ENCODE measurements at regions not wholly inside any gene's neighbourhood (a gene's known extent, or its start where the extent isn't known, plus 50 kb on each side); places are given as distances from the start of the nearest gene placed in this dataset.

DNA sequence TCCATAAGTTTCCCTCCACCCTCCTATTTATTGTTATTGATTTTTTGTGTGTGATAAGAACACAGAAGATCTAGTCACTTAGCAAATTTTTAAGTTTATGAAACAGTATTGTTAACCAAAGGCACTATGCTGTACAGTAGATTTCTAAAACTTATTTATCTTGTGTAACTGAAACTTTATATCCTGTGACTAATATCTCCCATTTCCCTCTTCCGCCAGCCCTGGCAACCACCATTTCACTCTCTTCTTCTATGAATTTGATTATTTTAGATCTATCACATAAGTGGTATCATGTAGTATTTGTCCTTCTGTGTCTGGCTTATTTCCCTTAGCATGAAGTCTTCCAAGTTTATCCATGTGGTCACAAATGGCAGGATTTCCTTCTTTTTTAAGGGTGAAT lies 144.3 kb upstream of the INHBA start:
- in situ Hi-C loops (cut with MboI; ENCODE audit: low pct_unique_long_range_greater_than_20kb, low sequenced_read_pairs, unreplicated experiment) = no loop called here
- DNase-seq (ENCODE audit: low spot score) = no peak
- TF ChIP-seq, protein P1, sequence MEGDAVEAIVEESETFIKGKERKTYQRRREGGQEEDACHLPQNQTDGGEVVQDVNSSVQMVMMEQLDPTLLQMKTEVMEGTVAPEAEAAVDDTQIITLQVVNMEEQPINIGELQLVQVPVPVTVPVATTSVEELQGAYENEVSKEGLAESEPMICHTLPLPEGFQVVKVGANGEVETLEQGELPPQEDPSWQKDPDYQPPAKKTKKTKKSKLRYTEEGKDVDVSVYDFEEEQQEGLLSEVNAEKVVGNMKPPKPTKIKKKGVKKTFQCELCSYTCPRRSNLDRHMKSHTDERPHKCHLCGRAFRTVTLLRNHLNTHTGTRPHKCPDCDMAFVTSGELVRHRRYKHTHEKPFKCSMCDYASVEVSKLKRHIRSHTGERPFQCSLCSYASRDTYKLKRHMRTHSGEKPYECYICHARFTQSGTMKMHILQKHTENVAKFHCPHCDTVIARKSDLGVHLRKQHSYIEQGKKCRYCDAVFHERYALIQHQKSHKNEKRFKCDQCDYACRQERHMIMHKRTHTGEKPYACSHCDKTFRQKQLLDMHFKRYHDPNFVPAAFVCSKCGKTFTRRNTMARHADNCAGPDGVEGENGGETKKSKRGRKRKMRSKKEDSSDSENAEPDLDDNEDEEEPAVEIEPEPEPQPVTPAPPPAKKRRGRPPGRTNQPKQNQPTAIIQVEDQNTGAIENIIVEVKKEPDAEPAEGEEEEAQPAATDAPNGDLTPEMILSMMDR (IDR thresholded peaks at IDR 0.05; ENCODE audit: extremely low read depth, insufficient read depth, missing control alignments) = no peak

DNA sequence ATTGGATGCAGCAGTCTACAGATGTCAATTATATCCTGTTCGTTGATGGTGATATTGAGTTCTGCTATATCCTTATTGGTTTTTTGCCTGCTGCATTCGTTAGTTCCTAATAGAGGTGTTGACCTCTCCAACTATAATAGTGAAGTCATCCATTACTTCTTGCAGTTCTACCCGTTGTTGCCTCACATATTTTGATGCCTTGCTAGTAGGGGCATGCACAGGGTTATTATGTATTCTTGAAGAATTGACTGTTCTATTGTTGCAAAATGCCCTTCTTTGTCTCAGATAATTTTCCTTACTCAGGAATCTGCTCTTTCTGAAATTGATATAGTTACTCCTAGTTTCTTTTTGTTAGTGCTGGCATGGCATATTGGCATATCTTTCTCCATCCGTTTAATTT lies 140.1 kb upstream of the INHBA start:
- DNase-seq (ENCODE audit: low spot score) = no peak
- TF ChIP-seq, protein P1 (IDR thresholded peaks at IDR 0.05; ENCODE audit: extremely low read depth, insufficient read depth, missing control alignments) = no peak
- in situ Hi-C loops (cut with MboI; ENCODE audit: low pct_unique_long_range_greater_than_20kb, low sequenced_read_pairs, unreplicated experiment) = no loop called here

DNA sequence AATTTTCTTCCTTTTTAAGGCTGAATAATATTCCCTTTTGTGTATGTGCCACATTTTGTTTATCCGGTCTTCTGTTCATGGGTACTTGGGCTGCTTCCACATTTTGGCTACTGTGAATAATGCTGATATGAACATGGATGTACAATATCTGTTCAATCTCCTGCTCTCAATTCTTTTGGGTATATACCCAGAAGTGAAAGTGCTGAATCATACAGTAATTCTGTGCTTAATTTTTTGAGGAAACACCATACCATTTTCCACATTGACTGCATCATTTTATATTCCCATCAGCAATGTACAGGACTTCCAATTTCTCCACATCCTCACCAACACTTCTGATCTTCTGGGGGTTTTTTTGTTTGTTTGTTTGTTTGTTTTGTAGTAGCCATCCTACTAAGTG lies 135.0 kb upstream of the INHBA start:
- no peak for DNase-seq (ENCODE audit: low spot score)
- TF ChIP-seq, protein P1 (IDR thresholded peaks at IDR 0.05; ENCODE audit: extremely low read depth, insufficient read depth, missing control alignments) = no peak
- in situ Hi-C loops (cut with MboI; ENCODE audit: low pct_unique_long_range_greater_than_20kb, low sequenced_read_pairs, unreplicated experiment) = no loop called here

DNA sequence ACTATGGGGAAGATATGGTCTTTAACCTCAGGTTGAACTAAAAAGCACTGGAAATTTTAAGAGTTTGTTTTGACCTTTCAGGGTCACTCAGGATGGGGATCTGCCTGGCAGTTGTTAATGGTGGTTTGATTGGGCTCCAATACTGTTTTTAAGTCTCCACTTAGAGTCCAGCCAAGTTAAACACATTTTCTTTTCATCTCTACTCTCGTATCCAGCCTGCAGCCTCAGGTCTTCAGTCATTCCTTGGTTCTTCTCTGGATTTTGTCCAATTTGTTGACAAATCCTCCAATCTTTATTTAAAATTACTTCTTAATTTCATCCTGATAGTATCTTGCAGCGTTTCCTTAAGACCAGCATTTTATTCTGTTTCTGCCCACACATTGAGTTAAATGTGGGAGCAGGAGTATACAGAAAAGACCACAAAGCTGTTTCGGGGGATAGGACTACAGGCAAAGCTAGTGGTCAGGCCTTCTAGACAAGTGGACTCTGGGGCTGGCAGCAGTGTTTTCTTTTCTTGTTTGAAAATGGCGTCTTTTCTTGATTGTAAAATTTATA lies 133.2 kb upstream of the INHBA start:
- DNase-seq (ENCODE audit: low spot score) = no peak
- in situ Hi-C loops (cut with MboI; ENCODE audit: low pct_unique_long_range_greater_than_20kb, low sequenced_read_pairs, unreplicated experiment) = no loop called here
- TF ChIP-seq, protein P1 (IDR thresholded peaks at IDR 0.05; ENCODE audit: extremely low read depth, insufficient read depth, missing control alignments) = no peak

DNA sequence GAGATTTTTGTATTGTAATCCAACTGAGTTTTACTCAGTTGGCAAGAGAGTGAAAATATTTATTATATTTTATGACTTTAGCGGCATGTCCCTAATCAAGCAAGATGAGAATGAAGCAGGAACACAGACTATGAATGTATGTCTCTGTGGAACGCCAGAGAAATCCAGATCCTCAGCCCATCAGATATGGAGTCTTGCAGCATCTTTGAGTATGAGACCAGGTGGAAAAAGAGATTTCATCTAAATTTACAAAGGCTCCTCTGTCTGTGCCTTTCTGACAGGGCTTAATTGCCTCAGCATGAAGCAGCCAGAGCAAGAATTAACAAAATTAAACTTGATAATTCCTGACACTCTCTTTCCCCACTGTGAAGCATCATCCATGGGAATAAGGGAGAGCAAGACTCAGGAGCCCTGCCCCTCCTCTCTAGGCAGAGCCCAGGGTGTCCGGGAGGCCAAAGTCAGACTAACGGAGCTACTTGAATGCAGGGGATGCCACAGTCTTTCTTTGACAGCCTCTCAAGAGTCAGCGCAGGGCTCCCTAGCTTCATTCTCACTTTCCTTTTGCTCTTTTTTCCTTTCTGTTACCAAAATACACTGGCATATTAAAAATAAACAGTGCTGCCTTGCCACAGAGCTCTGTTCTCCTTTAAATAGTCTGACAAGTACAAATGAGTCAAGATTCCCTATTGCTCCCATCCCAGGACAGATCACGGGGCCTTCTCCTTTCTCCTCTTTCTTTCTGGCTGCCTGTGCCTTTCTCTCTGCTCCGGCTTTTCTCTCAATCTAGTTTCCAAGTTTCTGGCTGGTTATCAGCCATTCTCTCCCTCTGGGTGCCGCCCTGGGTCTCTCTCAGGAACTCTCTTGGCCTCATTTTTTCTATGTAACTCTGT lies 132.2 kb upstream of the INHBA start:
- in situ Hi-C loops (cut with MboI; ENCODE audit: low pct_unique_long_range_greater_than_20kb, low sequenced_read_pairs, unreplicated experiment) = no loop called here
- TF ChIP-seq, protein P1 (IDR thresholded peaks at IDR 0.05; ENCODE audit: extremely low read depth, insufficient read depth, missing control alignments) = no peak
- no peak for DNase-seq (ENCODE audit: low spot score)

DNA sequence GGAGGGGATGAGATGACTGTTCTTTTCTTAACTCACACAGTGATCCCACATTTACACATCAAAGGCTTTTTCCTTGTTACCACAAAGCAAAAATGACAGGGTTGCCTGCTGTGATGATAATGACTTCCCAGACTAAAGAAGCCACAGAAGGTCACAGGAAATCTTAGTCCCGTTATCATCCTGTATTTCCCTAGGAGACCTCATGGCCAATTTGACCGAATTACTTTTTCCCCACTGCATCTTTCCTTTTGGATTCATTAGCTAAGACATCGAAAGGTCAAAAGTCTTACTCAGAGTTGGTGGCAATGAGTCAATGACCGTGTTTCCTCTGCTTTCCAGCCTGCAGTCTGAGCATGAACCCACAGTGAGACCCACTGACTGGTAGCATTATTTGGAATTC lies 130.1 kb upstream of the INHBA start:
- DNase-seq (ENCODE audit: low spot score) = no peak
- in situ Hi-C loops (cut with MboI; ENCODE audit: low pct_unique_long_range_greater_than_20kb, low sequenced_read_pairs, unreplicated experiment) = no loop called here
- TF ChIP-seq, protein P1 (IDR thresholded peaks at IDR 0.05; ENCODE audit: extremely low read depth, insufficient read depth, missing control alignments) = no peak
